Coronary artery (tissue), 2 donors: ENCODE measurements at regions not wholly inside any gene's neighbourhood (a gene's known extent, or its start where the extent isn't known, plus 50 kb on each side); places are given as distances from the start of the nearest gene placed in this dataset.

Experiments used
- DNase-seq: peaks from one replicate; pipeline ENCODE4 v3.0.0-alpha.2; 2017; ENCODE audit warnings: low spot score
- H3K27ac ChIP-seq, 2 donors: fragments of 200-600 bp; sonication (generic); one replicate each; pipeline ENCODE4 v1.5.1; 2016 to 2019
- H3K4me3 ChIP-seq: fragments of 200-600 bp; sonication (generic); 2 replicates; pipeline ENCODE4 v1.5.1; 2016; ENCODE audit warnings: mild to moderate bottlenecking, moderate library complexity
- TF ChIP-seq, protein P1 (sequence below): fragments of 200-600 bp; sonication (generic); IDR thresholded peaks from one replicate; pipeline ENCODE4 v1.5.1; 2019; ENCODE audit warnings: antibody characterized with exemption

GRCh38 chr7:85489498-85489897, 302.6 kb upstream of the SEMA3D start:
- Histone ChIP-seq H3K4me3 (no peak overlapping the region), H3K27ac (no peak overlapping the region)
- TF ChIP-seq, protein P1, sequence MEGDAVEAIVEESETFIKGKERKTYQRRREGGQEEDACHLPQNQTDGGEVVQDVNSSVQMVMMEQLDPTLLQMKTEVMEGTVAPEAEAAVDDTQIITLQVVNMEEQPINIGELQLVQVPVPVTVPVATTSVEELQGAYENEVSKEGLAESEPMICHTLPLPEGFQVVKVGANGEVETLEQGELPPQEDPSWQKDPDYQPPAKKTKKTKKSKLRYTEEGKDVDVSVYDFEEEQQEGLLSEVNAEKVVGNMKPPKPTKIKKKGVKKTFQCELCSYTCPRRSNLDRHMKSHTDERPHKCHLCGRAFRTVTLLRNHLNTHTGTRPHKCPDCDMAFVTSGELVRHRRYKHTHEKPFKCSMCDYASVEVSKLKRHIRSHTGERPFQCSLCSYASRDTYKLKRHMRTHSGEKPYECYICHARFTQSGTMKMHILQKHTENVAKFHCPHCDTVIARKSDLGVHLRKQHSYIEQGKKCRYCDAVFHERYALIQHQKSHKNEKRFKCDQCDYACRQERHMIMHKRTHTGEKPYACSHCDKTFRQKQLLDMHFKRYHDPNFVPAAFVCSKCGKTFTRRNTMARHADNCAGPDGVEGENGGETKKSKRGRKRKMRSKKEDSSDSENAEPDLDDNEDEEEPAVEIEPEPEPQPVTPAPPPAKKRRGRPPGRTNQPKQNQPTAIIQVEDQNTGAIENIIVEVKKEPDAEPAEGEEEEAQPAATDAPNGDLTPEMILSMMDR, result no peak
- no peak for DNase-seq

- no peak overlapping the region for H3K27ac ChIP-seq
- DNase-seq, result no peak
- no peak overlapping the region for H3K4me3 ChIP-seq
- TF ChIP-seq, protein P1, result no peak
These were observed 301.6 kb upstream of the SEMA3D start for GRCh38 chr7:85488406-85488805.

DNA sequence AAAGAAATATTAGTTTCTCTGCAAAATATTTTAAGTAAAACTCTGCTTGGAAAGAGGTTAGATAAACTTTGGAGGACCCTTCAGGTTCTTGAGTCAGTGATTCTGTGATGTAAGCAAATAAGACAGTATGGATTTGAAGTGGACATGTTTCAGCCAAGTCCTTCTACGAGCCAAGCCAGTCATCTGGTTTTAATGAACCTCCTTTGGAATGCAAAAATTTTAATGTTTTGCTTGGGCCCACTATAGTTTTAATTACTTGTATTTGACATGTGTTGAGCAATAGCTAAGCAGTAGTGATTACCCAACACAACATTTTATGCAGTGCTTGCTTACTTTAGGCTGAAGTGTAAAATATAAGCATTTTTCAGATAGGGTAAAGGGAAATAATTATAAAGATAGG, 296.3 kb upstream of the SEMA3D start:
- H3K27ac ChIP-seq, result no peak overlapping the region
- DNase-seq, result no peak
- H3K4me3 ChIP-seq, result no peak overlapping the region
- TF ChIP-seq, protein P1, result no peak

- TF ChIP-seq, protein P1, result no peak
- Histone ChIP-seq H3K4me3 (no peak overlapping the region), H3K27ac (no peak overlapping the region)
- no peak for DNase-seq
These were observed 293.8 kb upstream of the SEMA3D start for GRCh38 chr7:85480666-85481065.

DNA sequence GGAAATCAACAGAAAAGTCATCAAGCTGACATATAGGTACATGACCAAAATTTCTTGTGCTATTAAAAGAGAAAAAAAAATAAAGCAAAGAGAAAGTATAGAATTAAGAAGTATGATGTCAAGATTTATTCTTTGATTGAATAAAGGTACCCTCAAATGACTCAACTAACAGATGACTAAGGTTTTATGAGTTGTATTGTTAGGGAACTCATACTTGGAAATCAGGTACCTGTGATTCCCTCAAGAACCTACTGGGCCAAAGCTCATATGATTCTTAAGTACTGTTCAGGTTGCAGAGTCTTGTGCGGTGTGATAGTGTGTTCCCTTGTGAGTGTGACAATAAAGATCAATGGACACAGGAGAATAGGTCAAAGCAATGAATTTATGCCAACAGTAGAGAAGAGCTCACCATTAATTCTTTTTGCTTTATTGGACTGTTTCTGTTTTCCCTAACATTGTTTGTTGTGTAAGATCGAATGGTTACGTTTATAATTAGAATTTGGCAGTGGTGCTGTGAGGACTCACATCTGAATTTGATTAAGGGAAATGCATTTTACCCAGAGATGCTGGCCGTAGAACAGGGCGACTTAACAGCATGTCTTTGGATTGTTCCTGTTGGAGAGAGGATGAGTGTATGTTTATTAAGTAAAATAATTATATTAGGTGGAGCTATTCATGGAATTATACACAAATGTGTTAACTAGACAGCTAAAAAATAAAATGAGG, 293.2 kb upstream of the SEMA3D start:
- no peak for DNase-seq
- no peak overlapping the region for H3K4me3 ChIP-seq
- H3K27ac ChIP-seq, result no peak overlapping the region
- TF ChIP-seq, protein P1, result no peak

DNA sequence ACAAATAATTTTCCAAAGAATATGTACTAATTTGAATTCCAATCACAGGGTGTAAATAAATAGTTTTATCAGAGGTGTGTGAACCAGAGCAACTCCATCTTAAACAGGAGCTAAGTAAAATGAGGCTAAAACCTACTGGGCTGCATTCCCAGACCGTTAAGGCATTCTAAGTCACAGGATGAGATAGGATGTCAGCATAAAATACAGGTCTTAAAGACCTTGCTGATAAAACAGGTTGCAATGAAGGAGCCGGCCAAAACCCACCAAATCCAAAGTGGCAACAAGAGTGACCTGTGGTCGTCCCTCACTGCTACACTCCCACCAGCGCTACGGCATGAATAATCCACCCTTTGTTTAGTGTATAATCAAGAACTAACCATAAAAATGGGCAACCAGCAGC, 291.7 kb upstream of the SEMA3D start:
- DNase-seq, result no peak
- Histone ChIP-seq H3K27ac (no peak overlapping the region), H3K4me3 (no peak overlapping the region)
- TF ChIP-seq, protein P1, result no peak

DNA sequence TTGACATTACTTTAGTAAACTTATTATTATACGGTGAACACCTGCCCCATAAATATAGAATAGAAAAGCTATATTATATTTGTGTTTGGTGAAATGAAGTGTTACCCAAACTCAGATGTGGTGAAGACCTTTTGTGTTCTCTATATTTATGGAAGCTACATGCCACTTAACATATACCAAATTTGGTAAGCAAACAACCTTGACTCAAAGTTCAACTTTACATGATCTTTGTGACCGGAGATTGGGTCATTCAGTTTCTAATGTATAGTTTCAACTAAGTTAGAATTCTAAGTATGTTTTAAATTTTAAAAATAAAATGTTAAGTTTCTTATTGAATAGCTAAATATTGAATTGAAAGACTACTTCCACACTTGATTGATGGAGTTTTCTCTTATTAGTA, 288.6 kb upstream of the SEMA3D start:
- Histone ChIP-seq H3K4me3 (no peak overlapping the region), H3K27ac (no peak overlapping the region)
- no peak for DNase-seq
- TF ChIP-seq, protein P1, result no peak
